GM12892 (cell line): ENCODE measurements at regions not wholly inside any gene's neighbourhood (a gene's known extent, or its start where the extent isn't known, plus 50 kb on each side); places are given as distances from the start of the nearest gene placed in this dataset.

Source experiments
- POLR2A ChIP-seq: IDR thresholded peaks from 2 replicates; pipeline ENCODE4 v1.6.1; 2011; ENCODE audit warnings: low read depth, low read length, control low read depth
- POLR2AphosphoS5 ChIP-seq: IDR thresholded peaks from 2 replicates; pipeline ENCODE4 v1.6.1; 2011; ENCODE audit warnings: low read depth, low read length, control low read depth
- TAF1 ChIP-seq: IDR thresholded peaks from 2 replicates; pipeline ENCODE4 v1.6.1; 2011; ENCODE audit warnings: low read depth, mild to moderate bottlenecking, control low read depth, low read length, borderline replicate concordance

- TF ChIP-seq POLR2A (no peak), TAF1 (no peak), POLR2AphosphoS5 (no peak)
Observed at GRCh38 chr16:79417601-79418008, 182.9 kb downstream of the MAF start.
